ENCODE measurements at regions not wholly inside any gene's neighbourhood (a gene's known extent, or its start where the extent isn't known, plus 50 kb on each side); places are given as distances from the start of the nearest gene placed in this dataset.
"Not testable (repeated sequence)": the region's sequence is repeated elsewhere in the genome, so short reads cannot be mapped to it uniquely, and the experiment has no call there.

DNA sequence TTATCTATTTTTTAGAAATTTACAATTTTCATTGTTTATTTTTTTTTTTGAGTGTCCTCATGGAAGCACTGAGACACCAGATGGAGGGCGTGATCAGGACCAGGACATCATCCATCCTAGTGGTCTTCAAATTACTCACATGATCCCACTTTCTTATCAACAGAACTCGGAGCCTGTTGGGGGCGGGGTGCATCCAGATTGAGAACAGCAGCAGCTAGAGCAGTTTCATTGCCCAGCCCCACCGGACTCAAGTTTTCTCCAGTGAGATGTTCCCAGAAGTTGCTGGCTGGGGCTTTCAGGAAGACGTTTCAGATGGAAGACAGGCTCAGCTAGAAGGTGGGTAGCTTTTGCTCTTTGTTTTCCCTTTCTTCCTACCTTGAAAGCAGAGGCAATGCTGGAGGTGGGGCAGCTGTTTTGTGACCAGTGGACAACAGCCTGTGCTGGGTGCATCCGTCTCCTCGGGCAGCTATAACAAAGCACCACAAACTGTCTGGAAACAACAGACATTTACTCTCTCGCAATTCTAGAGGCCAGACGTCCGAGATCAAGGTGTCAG is 562.1 kb downstream of the TBC1D22A start:
- no peak for DNase-seq

GRCh38 chr22:47323518-47323917 is 561.1 kb downstream of the TBC1D22A start:
- DNase-seq, result no peak

- DNase-seq, result no peak
These were observed 560.4 kb downstream of the TBC1D22A start for GRCh38 chr22:47322854-47323253.

DNA sequence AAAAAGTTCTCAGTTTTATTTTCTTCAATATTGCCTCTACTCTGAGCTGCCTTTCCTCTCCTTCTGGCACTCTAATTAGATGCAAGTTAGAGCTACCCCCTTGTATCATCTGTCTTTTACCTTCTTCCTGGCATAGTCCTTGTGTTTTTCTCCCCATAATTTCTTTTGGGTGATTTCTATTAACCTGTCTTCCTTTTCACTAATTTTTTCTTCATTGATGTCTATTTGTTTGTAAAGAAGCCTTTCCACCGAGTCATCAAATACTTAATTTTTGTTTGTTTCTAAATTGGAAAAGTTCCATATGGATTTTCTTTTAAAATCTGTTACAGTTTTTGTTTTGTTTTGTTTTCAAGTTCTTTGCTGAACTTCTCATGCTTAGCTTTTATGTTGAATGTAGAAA is 558.1 kb downstream of the TBC1D22A start:
- DNase-seq, result no peak

DNA sequence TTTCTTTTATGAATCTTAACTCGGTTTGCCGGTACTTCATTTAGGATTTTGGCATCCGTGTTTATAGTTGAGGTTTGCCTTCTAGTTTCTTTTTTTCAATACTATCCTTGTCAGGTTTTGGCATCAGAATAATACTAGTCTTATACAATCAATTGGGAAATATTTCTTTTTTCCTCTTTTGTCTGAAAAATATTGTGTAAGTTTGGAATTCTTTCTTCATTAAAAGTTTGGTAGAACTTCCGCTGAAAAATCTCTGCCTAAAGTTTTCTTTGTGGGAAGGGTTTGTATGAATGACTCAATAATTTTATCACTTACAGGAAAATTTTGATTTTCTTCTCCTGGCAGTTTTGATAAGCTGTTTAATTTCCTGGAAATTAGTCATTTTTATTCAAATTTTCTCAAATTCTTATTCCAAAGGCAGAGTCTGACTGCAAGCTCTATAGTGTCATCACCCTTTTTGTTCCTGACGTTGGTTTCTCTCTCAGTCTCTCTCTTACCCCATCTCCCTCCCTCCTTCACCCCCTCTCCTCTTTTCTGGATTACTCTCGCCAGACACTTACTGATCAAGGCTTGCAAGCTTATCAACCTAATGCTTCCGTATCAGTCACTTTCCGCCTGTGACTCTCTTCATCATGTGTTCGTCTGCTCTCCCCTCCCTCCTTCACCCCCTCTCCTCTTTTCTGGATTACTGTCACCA is 555.7 kb downstream of the TBC1D22A start:
- DNase-seq, result no peak

DNA sequence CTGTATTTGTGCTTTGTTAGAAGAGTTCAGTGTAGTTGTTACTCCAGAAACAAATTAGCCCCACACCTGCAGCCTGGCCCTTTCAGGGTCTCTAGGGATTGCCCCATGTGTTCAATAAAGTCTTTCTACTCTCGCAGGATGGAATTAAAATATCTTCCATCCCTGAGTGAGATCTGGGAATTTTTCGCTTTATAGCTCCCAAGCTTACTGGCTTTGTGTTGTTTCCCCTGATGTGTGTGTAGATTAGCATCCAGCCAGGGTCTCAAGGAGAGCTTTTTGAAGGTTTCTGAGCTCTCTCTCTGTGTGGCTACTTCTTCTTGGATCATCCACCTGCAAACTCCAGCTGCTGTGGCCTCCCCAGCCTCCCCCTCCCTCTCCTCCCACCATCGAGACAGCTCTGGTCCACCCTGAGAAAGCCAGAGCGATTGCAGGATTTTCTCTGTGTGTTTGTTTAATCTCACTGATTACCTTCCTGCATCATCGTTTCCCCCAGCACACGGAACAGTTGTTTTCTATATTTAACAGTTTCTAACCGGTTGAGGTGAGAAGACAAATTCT is 553.5 kb downstream of the TBC1D22A start:
- no peak for DNase-seq

- DNase-seq, result no peak
These were observed 548.2 kb downstream of the TBC1D22A start for GRCh38 chr22:47310601-47311000.

DNA sequence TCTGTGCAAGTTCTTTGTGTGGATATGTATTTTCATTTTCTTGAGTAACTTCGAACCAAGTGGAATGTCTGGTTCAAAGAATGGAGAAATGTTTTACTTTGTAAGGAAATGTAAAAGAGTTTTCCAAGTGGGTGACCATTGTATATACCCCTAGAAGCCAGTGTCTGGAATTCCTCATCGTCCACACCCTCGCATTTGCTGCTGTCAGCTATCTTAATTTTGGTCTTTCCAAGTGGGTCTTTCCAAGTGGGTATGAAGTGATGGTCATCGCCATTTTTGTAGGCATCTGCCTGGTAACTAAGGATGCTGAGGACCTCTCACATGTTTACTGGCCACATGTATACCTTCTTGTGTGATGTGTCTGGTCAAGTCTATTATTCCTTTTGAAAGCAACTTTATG is 547.5 kb downstream of the TBC1D22A start:
- DNase-seq, result no peak

DNA sequence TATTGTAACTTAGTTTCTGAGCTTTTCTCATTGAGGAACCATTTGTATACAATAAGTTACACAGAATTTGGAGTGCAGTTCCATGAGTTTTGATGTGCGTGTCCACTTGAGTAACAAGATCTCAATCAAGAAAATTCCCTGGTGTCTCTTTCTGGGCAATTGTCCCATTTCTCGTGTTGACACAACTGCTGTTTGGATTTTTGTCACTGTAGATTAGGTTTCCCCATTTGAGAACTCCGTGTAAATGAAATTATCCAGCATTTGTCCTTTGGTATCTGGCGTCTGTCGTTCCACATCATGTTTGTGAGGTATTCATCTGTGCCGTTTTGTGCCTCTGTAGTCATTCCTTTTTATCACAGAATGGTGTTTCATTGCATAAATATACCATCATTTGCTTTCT is 547.0 kb downstream of the TBC1D22A start:
- DNase-seq, result no peak

DNA sequence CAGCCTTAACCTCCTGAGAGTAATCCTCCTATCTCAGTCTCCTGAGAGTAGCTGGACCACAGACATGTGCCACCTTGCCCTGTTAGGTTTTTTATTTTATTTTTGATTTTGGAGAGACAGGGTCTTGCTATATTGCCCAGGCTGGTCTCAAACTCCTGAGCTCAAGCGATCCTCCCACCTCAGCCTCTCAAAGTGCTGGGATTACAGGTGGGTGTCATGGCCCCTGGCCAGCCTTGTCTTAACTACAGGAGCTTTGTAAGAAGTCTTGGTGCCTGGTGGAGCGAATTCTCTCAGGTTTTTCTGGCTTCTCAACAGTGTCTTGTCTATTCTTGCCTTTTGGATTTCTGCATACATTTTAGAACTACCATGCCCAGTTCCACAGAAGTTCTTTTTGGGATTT is 546.4 kb downstream of the TBC1D22A start:
- DNase-seq, result no peak

GRCh38 chr22:47307822-47308221 is 545.4 kb downstream of the TBC1D22A start:
- DNase-seq, result no peak

GRCh38 chr22:47307326-47307725 is 544.9 kb downstream of the TBC1D22A start:
- DNase-seq, result no peak

GRCh38 chr22:47304854-47305253 is 542.4 kb downstream of the TBC1D22A start:
- no peak for DNase-seq

GRCh38 chr22:47304191-47304831 is 541.9 kb downstream of the TBC1D22A start:
- no peak for DNase-seq

- no peak for DNase-seq
These were observed 540.9 kb downstream of the TBC1D22A start for GRCh38 chr22:47303161-47303890.

DNA sequence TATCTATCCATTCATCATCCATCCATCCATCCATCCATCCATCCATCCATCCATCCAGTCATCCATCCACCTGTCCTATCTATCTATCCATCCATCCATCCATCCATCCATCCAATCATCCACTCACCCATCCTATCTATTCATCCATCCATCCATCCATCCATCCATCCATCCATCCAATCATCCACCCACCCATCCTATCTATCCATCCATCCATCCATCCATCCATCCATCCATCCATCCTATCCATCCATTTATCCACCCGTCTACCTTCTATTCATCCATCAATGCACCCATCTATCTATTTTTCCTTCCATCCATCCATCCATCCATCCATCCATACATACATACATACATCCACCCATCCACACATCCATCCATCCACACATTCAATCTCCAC is 540.1 kb downstream of the TBC1D22A start:
- not testable (repeated sequence) for DNase-seq

GRCh38 chr22:47301820-47302475 is 539.5 kb downstream of the TBC1D22A start:
- DNase-seq, result no peak

DNA sequence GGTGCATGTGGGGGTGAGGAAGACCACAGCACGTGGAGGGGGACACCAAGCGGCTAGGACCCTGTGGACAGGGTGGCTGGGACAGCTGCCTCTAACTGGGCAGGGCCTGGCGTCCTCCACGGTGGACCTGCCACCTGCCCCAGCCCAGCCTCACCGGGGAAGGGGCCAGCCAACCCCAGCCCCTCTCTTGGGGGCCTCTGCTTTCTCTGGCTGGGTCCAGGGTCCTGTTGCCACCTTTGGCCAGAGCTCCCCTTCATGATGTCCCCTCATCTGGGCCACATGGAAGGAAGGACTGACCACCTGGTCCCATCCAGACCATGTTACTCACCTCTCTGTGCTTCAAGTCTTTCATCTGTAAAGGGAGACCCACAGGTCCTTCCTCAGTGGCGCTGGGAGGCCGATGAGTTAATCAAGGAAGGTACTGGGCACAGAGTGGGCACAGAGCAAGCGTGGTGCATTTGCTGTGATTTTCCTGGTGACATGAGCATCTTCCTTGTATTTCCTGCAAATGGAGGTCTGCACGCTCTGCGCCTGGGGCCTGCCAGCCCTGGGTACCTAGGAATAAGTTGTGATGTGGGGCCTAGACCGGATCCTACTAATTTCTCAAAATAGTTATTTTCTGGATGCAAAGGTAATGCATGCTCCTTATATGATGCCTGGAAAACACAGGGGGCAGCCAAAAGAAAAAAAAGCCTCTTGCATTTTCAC is 538.4 kb downstream of the TBC1D22A start:
- DNase-seq, result no peak

DNA sequence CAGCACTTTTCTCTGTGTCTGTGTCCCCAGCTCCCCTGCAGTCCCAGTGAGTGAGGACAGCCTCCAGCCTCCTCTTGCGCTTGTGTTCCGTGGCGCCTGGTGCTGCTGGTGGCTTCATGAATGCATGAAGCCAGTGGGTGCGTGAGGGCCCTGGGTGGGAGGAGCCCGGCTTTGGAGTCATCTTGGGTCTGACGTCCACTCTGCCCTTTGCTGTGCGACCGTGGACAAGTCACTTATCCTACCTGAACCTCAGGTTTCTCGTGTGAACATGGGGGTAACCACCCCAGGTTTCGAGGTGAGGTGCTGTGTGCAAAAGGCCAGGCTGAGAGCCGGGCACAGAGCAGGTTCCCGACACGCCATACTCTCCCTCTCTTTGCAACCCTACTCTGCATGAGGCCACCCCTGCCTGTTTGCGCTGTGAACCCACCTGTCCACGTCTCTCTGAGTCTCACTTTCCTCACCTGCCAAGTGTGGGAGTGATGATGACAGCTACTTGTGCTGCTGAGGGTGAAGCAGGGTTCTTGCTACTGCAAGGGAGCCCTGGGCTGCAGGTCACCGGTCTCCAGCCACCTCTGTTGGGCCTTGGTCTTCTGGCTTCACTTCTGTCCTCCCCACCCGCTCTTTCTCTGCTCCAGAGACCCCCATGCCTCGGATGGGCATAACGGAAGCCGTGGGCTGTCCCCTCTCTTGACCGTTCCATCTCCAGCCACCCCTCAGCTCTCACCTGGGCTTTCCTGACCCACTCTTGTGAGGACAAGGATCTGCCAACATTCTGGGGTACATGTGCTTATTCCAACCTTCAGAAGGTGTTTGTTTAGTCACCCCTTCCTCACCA is 537.6 kb downstream of the TBC1D22A start:
- DNase-seq, result no peak

GRCh38 chr22:47299211-47299862 is 536.9 kb downstream of the TBC1D22A start:
- DNase-seq, result no peak

All from CD4-positive, alpha-beta T cell treated with Interleukin-17A for 4 hours (primary cell).